CD4-positive, alpha-beta T cell treated with Interleukin-4 for 4 hours (primary cell): ENCODE measurements at regions not wholly inside any gene's neighbourhood (a gene's known extent, or its start where the extent isn't known, plus 50 kb on each side); places are given as distances from the start of the nearest gene placed in this dataset.

Source experiments
- DNase-seq: peaks from one replicate; pipeline ENCODE4 v3.0.0-alpha.2; 2020

DNA sequence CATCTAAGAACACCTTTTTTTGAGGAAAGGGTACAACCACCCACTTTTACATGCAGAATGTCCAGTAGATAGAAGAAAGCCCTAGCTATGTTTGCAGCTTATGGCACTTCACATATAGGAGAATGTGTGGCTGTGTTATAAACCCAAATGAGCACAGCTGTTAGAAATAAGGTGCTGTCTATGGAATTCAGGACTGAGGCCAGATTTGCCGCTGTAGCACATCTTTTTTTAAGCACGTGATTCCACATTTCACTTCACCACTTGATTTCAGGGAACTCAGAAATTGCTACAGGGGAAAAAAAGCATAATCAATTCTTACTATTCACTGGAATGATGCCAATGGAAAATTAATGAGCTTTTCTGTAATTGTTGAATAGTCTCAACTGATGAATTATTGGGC lies 147.2 kb upstream of the ADAMTS5 start:
- DNase-seq = no peak

GRCh38 chr21:27112186-27112585 lies 145.3 kb upstream of the ADAMTS5 start:
- DNase-seq = no peak

DNA sequence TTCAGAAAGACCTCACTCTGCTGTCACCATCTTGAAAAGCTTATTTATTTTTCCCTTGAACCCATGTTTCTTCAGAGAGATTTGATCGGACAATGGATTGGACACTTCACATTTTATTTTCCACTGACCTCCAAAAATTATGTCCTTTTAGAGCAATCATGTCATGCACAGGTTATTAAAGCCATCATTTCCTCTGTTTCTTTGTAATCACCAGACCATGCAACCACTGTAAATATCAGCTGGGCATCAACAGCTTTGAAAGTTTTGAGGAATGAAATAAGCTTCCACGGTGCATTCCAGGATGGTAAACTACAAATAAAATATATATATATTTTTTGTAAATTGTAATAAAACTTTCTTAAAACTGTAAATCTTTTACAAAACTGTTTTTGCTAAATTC lies 144.1 kb upstream of the ADAMTS5 start:
- no peak for DNase-seq

DNA sequence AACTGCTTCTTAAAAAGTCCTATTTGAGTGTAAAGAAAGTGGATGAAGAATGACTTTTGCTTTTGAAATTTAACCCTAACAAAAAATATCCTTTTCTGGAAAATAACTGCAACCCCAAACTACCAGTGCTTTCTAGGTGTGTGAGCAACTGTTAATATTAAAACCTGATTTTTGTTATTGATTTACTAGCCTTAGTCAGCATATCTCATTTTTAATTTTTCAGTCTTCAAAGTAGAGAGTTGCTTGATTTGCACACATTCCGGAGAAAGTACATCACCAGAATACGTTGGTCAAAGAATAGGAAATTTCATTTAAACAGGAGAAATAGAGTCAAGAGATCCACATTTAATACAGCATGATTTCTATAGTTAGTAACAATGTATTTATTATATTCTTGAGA lies 141.8 kb upstream of the ADAMTS5 start:
- DNase-seq = no peak

DNA sequence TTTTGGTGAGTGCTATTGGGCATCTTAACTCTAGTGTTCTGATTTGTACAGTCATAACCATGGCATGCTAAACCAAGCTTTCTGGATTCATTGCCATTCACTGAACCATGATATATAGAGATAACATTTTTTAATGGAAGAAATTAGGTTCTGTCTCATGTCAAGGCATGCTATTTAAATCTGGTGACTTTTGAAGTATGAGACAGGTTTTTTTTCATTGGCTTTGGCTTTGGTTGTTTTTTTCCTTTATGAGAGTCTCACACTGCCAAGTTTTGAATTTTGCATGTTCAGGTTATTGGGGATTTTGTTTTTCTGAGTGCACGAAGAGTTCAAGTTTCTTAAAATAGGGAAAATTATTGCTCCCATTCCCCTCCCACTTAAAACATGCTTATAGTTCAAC lies 141.3 kb upstream of the ADAMTS5 start:
- no peak for DNase-seq

GRCh38 chr21:27104846-27105431 lies 138.1 kb upstream of the ADAMTS5 start:
- no peak for DNase-seq

DNA sequence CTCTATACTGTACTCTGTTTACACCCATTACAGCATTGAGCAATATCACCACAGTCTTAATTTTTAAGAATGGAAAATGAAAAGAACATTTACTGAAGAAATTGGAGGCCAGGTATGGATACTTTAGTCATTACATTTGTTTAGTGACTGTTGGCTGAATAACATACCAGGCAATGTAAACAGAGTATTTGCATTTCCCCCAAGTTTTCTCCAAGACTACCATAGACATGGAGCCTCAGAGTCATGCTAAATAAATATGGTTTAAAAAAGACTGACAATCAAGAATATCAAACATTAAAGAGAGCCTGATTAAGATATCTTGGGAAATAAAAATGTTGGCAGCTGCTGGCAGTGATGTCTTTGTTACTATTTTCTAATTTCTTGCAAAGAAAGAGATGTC lies 136.9 kb upstream of the ADAMTS5 start:
- DNase-seq = no peak

DNA sequence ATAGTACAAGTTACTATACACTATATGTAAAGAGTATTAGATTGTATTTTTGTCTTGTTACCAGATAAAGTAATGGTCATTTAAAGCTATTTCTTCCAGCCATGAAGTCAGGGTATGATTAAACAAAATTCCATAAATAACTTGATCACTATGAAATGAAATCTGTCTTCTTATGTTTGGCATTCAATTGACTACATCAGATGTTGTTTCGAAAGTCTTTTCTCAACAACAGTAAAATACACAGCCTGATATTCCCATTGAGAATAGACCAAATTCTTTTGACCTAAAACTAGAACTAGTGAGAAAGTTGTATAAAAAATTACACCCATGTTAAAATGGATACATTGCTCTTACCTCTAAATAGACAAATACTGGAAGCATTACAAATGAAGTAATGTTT lies 134.6 kb upstream of the ADAMTS5 start:
- no peak for DNase-seq

- no peak for DNase-seq
These were observed 127.5 kb upstream of the ADAMTS5 start for GRCh38 chr21:27094184-27094948.

DNA sequence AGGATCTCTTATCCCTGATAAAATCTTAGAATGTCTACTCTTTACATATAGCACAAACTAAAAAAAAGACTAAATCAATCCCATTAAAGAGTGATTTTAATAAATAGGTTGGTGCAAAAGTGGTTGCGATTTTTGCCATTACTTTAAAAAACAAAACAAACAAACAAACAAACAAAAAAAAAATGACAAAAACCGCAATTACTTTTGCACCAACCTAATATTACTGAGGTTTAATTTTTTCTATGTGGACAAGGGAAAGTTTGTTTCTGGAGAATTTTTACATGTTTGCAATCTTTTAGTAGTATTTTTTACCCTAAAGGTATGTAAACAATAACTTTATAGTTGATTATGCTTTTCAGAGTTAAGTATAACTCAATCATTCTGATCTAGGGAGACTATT lies 119.7 kb upstream of the ADAMTS5 start:
- no peak for DNase-seq

- no peak for DNase-seq
These were observed 119.3 kb upstream of the ADAMTS5 start for GRCh38 chr21:27086186-27086585.

- no peak for DNase-seq
These were observed 118.5 kb upstream of the ADAMTS5 start for GRCh38 chr21:27085387-27085786.

DNA sequence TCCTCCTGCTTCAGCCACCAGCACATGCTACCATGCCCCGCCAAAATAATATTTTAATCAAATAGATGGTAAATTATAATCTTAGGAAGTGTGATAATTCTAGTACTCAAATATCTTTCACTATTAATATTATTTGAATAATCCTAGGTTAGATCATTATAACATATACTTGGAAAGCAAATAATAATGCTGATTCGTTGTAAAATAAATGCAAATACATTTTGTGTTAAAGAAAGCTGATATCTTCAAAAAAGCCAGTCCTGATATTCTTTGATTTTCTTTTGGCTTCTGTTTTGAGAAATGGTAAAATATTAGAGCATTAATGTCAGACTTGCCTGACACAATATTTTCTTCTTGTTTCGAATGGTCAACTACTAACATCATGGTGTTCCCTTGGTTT lies 116.3 kb upstream of the ADAMTS5 start:
- no peak for DNase-seq

DNA sequence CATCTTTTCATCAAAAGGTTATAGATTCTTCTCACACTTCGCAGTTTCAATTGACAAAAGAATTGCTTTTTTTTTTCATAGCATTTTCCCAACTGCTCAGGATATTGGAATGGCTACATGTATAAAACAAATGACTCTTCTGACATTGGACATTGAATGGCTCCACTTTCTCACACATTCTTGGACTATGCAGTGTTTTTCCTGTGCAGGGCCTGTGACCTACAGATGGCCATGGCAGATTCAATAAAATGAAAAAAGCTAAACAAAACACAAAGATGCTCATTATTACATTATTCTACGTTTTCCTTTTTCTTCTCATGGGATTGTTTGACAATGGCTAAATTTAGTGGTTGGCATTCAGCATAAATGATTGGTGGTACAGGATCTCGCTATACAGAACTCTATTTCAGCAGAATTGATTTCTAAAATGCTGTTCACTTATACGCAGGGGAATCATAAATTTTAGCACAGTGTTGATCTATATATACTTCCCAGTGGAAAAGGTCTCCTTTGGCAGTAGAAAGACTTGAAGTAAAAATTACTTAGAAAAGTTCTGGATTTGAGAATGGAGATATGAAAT lies 115.6 kb upstream of the ADAMTS5 start:
- no peak for DNase-seq

DNA sequence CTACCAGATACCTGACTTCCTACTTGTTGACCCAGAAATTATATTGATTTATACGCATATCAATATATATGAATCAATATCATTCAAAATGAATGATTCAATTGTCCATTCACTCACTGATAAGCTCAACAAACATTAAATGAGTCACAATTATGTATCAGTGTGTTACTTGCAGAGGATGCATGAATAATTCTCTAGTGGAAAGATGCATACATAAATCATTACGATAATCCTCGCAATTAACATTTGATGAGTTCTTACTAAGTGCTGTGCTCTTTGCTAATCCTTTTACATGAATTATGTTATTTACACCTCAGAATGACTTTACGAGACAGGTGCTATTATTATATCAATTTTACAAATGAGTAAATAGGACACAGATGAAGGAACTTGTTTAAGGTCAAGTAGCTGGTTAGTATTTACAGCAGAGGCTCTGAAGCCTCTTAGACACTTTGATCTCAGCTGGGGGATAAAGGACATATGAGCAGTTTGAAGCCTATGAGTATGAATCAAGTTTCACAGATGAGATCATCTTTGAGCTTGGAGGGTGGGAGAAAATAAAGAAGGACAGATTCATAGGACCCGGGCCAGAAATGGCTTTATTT lies 112.8 kb upstream of the ADAMTS5 start:
- DNase-seq = no peak

DNA sequence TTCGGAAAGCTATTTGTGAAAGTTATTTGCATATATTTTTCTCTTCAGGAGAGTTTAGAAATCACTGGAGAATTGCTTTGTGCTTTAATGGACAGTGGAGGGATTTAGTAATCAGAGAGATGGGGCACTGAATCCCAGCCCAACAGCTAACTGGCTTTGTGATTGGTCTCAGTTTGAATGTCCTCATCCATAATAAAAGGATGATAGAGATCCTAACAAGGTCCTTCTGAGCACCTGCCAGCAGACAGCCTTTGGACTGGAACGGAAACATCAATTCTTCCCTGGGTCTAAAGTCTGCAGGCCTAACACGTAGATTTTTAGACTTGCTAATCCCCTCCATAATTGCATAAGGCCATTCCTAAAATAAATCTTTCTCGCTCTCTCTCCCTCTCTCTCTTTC lies 112.0 kb upstream of the ADAMTS5 start:
- DNase-seq = no peak

GRCh38 chr21:27077501-27077900 lies 110.6 kb upstream of the ADAMTS5 start:
- DNase-seq = no peak

GRCh38 chr21:27076025-27076424 lies 109.1 kb upstream of the ADAMTS5 start:
- DNase-seq = no peak

- DNase-seq = no peak
These were observed 104.2 kb upstream of the ADAMTS5 start for GRCh38 chr21:27070861-27071670.

DNA sequence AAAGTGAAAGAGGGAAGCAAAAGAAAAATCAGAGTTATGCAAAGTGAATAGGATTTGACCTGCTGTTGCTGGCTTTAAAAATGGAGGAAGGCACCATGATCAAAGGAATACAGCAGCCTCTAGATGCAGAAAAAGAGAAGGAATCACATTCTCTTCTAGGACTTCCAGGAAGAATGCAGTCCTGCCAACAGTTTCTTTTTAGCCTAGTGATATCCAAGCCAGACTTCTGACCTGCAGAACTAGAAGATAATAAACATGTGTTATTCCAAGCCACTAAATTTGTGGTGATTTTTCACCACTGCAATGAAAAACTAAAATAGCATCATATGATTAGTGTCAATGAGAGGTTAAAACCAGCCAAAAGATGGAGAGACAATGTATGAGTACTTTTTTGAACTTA lies 101.9 kb upstream of the ADAMTS5 start:
- DNase-seq = no peak

DNA sequence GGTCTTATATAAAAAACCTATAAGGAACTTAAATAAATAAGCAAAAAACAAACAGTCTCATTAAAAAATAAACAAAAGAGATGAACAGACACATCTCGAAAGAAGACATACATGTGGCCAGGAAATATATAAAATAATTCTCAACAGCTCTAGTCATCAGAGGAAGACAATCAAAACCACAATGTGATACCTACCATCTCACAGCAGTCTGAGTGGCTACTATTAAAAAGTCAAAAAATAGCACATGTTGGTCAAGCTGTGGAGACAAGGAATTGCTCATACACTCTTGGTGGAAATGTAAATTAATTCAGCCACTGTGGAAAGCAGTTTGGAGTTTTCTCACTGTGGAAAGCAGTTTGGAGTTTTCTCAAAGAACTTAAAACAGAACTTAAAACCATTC lies 100.3 kb upstream of the ADAMTS5 start:
- no peak for DNase-seq

GRCh38 chr21:27062443-27062842 lies 95.6 kb upstream of the ADAMTS5 start:
- DNase-seq = no peak

DNA sequence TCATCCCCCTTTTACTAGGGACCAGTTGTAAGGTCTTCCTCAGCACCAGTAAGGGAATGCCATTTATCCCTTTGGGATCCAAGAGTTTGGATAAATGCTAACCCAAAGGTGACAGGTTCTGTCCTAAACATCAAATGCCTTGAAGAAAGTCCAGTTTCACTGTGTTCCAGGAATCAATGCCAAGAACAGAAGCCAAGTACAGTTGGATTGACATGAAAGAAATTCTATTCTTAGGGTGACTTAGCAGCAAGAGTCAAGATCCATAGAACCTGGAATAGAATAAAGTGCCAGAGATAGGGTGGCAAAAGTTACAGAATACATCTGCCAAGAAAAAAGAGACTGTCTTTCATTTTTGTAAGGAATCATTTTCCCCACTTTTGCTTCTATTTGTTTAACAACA lies 94.9 kb upstream of the ADAMTS5 start:
- DNase-seq = no peak
